Activated naive CD4-positive, alpha-beta T cell treated with anti-CD3 and anti-CD28 coated beads for 36 hours (primary cell): ENCODE measurements at regions not wholly inside any gene's neighbourhood (a gene's known extent, or its start where the extent isn't known, plus 50 kb on each side); places are given as distances from the start of the nearest gene placed in this dataset.
"Not testable (repeated sequence)": the region's sequence is repeated elsewhere in the genome, so short reads cannot be mapped to it uniquely, and the experiment has no call there.

Experiments used
- CTCF ChIA-PET: fragments of 350-600 bp; sonication (Branson Sonifier 250); formaldehyde crosslinking; loops from one replicate; lab custom pipeline; 2021; ENCODE audit warnings: antibody characterized with exemption; lab: Charles Lee
- DNase-seq: peaks from one replicate; pipeline ENCODE4 v3.0.0-alpha.2; 2020
- H3K27ac Mint-ChIP-seq: one replicate; pipeline ENCODE4 v1.8.0; 2021; ENCODE audit warnings: mild to moderate bottlenecking, mixed read lengths
- H3K27me3 Mint-ChIP-seq: one replicate; pipeline ENCODE4 v1.8.0; 2021; ENCODE audit warnings: low read depth, mixed read lengths
- H3K36me3 Mint-ChIP-seq: one replicate; pipeline ENCODE4 v1.8.0; 2021; ENCODE audit warnings: low read depth, mixed read lengths
- H3K4me1 Mint-ChIP-seq: one replicate; pipeline ENCODE4 v1.8.0; 2021; ENCODE audit warnings: low read depth, mixed read lengths
- H3K4me3 Mint-ChIP-seq: one replicate; pipeline ENCODE4 v1.8.0; 2021; ENCODE audit warnings: mild to moderate bottlenecking, moderate library complexity, mixed read lengths
- H3K9me3 Mint-ChIP-seq: one replicate; pipeline ENCODE4 v1.8.0; 2021; ENCODE audit warnings: mixed read lengths
- intact Hi-C: fragments of 100-400 bp; cut with micrococcal nuclease; formaldehyde crosslinking; loops from one replicate; pipeline ENCODE4 v1.15.1; 2023

- no peaks in the 10 kb centered on the region for H3K4me1 Mint-ChIP-seq
- intact Hi-C loops = no loop called here
- DNase-seq = no peak
- H3K27ac Mint-ChIP-seq = no peak overlapping the region
- no peaks in the 10 kb centered on the region for H3K27me3 Mint-ChIP-seq
- peaks cover 21% of the 10 kb centered on the region for H3K9me3 Mint-ChIP-seq
- H3K36me3 Mint-ChIP-seq = no peaks in the 10 kb centered on the region
- no peak overlapping the region for H3K4me3 Mint-ChIP-seq
- CTCF ChIA-PET = no interaction called here
These were observed 1589.9 kb upstream of the DDX18 start for GRCh38 chr2:116224610-116225009.

- Mint-ChIP-seq H3K4me3 (no peak overlapping the region), H3K9me3 (peaks cover 16% of the 10 kb centered on the region), H3K27me3 (no peaks in the 10 kb centered on the region), H3K4me1 (no peaks in the 10 kb centered on the region), H3K36me3 (no peaks in the 10 kb centered on the region), H3K27ac (no peak overlapping the region)
- no peak for DNase-seq
- intact Hi-C loops = no loop called here
- CTCF ChIA-PET = no interaction called here
These were observed 1576.0 kb upstream of the DDX18 start for GRCh38 chr2:116238511-116238910.

GRCh38 chr2:116250376-116250775, 1564.1 kb upstream of the DDX18 start:
- Mint-ChIP-seq H3K36me3 (no peaks in the 10 kb centered on the region), H3K4me1 (no peaks in the 10 kb centered on the region), H3K9me3 (peaks cover 9% of the 10 kb centered on the region), H3K27me3 (no peaks in the 10 kb centered on the region), H3K4me3 (no peak overlapping the region), H3K27ac (no peak overlapping the region)
- intact Hi-C loops = loop anchor here (5.0 kb wide), 1 partner anchor 1083 kb away; no protein-coding TSS in a partner anchor
- no peak for DNase-seq
- CTCF ChIA-PET = no interaction called here

GRCh38 chr2:116264872-116265271, 1549.6 kb upstream of the DDX18 start:
- H3K4me1 Mint-ChIP-seq = no peaks in the 10 kb centered on the region
- intact Hi-C loops = no loop called here
- H3K27me3 Mint-ChIP-seq = no peaks in the 10 kb centered on the region
- H3K36me3 Mint-ChIP-seq = no peaks in the 10 kb centered on the region
- no peak overlapping the region for H3K27ac Mint-ChIP-seq
- CTCF ChIA-PET = no interaction called here
- no peak overlapping the region for H3K4me3 Mint-ChIP-seq
- DNase-seq = no peak
- H3K9me3 Mint-ChIP-seq = peaks cover 23% of the 10 kb centered on the region

- H3K27ac Mint-ChIP-seq = no peak overlapping the region
- H3K4me1 Mint-ChIP-seq = no peaks in the 10 kb centered on the region
- no peaks in the 10 kb centered on the region for H3K27me3 Mint-ChIP-seq
- no peaks in the 10 kb centered on the region for H3K36me3 Mint-ChIP-seq
- intact Hi-C loops = no loop called here
- CTCF ChIA-PET = no interaction called here
- peaks cover 13% of the 10 kb centered on the region for H3K9me3 Mint-ChIP-seq
- H3K4me3 Mint-ChIP-seq = no peak overlapping the region
- DNase-seq = no peak
These were observed 1545.5 kb upstream of the DDX18 start for GRCh38 chr2:116269040-116269439.

GRCh38 chr2:116304328-116304727, 1510.2 kb upstream of the DDX18 start:
- Mint-ChIP-seq H3K4me3 (no peak overlapping the region), H3K27me3 (no peaks in the 10 kb centered on the region)

GRCh38 chr2:116317111-116317510, 1497.4 kb upstream of the DDX18 start:
- DNase-seq = no peak
- Mint-ChIP-seq H3K4me1 (no peaks in the 10 kb centered on the region), H3K9me3 (peaks cover 7% of the 10 kb centered on the region), H3K27ac (no peak overlapping the region), H3K27me3 (no peaks in the 10 kb centered on the region), H3K4me3 (no peak overlapping the region), H3K36me3 (no peaks in the 10 kb centered on the region)
- intact Hi-C loops = no loop called here
- CTCF ChIA-PET = no interaction called here

More at GRCh38 chr2:116304328-116304727, 1510.2 kb upstream of the DDX18 start:
- Mint-ChIP-seq H3K4me1 (no peaks in the 10 kb centered on the region), H3K9me3 (no peaks in the 10 kb centered on the region), H3K36me3 (no peaks in the 10 kb centered on the region), H3K27ac (no peak overlapping the region)
- intact Hi-C loops = no loop called here
- DNase-seq = no peak
- CTCF ChIA-PET = no interaction called here

- intact Hi-C loops, CTCF ChIA-PET, H3K4me1 Mint-ChIP-seq, H3K36me3 Mint-ChIP-seq, H3K4me3 Mint-ChIP-seq, H3K9me3 Mint-ChIP-seq, DNase-seq, H3K27me3 Mint-ChIP-seq, H3K27ac Mint-ChIP-seq: not testable (repeated sequence)
These were observed 1495.9 kb upstream of the DDX18 start for GRCh38 chr2:116318551-116318950.

GRCh38 chr2:116319001-116319400, 1495.5 kb upstream of the DDX18 start:
- no peaks in the 10 kb centered on the region for H3K4me1 Mint-ChIP-seq
- intact Hi-C loops = no loop called here
- H3K9me3 Mint-ChIP-seq = peaks cover 7% of the 10 kb centered on the region
- H3K27me3 Mint-ChIP-seq = no peaks in the 10 kb centered on the region
- no peak overlapping the region for H3K27ac Mint-ChIP-seq
- no peak for DNase-seq
- no peak overlapping the region for H3K4me3 Mint-ChIP-seq
- no peaks in the 10 kb centered on the region for H3K36me3 Mint-ChIP-seq
- CTCF ChIA-PET = no interaction called here

GRCh38 chr2:116319935-116320334, 1494.6 kb upstream of the DDX18 start:
- CTCF ChIA-PET = no interaction called here
- intact Hi-C loops = no loop called here
- Mint-ChIP-seq H3K9me3 (peaks cover 7% of the 10 kb centered on the region), H3K27me3 (no peaks in the 10 kb centered on the region), H3K27ac (no peak overlapping the region), H3K36me3 (no peaks in the 10 kb centered on the region), H3K4me3 (no peak overlapping the region), H3K4me1 (no peaks in the 10 kb centered on the region)
- DNase-seq = no peak

- H3K4me1 Mint-ChIP-seq = no peaks in the 10 kb centered on the region
- no peaks in the 10 kb centered on the region for H3K36me3 Mint-ChIP-seq
- CTCF ChIA-PET = no interaction called here
- intact Hi-C loops = no loop called here
- no peak overlapping the region for H3K4me3 Mint-ChIP-seq
- H3K27me3 Mint-ChIP-seq = no peaks in the 10 kb centered on the region
- peaks cover 18% of the 10 kb centered on the region for H3K9me3 Mint-ChIP-seq
- no peak overlapping the region for H3K27ac Mint-ChIP-seq
- DNase-seq = no peak
These were observed 1485.2 kb upstream of the DDX18 start for GRCh38 chr2:116329280-116329679.

- intact Hi-C loops = no loop called here
- Mint-ChIP-seq H3K4me1 (no peaks in the 10 kb centered on the region), H3K27ac (no peak overlapping the region), H3K27me3 (no peaks in the 10 kb centered on the region), H3K4me3 (no peak overlapping the region), H3K36me3 (no peaks in the 10 kb centered on the region), H3K9me3 (peaks cover 4% of the 10 kb centered on the region)
- DNase-seq = no peak
- CTCF ChIA-PET = no interaction called here
These were observed 1473.8 kb upstream of the DDX18 start for GRCh38 chr2:116340690-116341089.

- Mint-ChIP-seq H3K4me3 (no peak overlapping the region), H3K4me1 (no peaks in the 10 kb centered on the region), H3K27me3 (no peaks in the 10 kb centered on the region), H3K27ac (no peak overlapping the region), H3K36me3 (no peaks in the 10 kb centered on the region), H3K9me3 (peaks cover 4% of the 10 kb centered on the region)
- CTCF ChIA-PET = no interaction called here
- DNase-seq = no peak
- intact Hi-C loops = no loop called here
These were observed 1448.3 kb upstream of the DDX18 start for GRCh38 chr2:116366212-116366611.

GRCh38 chr2:116378786-116379185, 1435.7 kb upstream of the DDX18 start:
- H3K36me3 Mint-ChIP-seq = no peaks in the 10 kb centered on the region
- H3K9me3 Mint-ChIP-seq = peaks cover 14% of the 10 kb centered on the region
- intact Hi-C loops = no loop called here
- CTCF ChIA-PET = no interaction called here
- DNase-seq = no peak
- no peak overlapping the region for H3K4me3 Mint-ChIP-seq
- no peaks in the 10 kb centered on the region for H3K27me3 Mint-ChIP-seq
- H3K27ac Mint-ChIP-seq = no peak overlapping the region
- H3K4me1 Mint-ChIP-seq = no peaks in the 10 kb centered on the region
